Astrocyte of the spinal cord (primary cell): ENCODE measurements at regions not wholly inside any gene's neighbourhood (a gene's known extent, or its start where the extent isn't known, plus 50 kb on each side); places are given as distances from the start of the nearest gene placed in this dataset.

Experiments used
- DNase-seq: peaks from one replicate; pipeline ENCODE4 v3.0.0; 2011; ENCODE audit warnings: low read depth, low spot score
- H3K4me3 ChIP-seq: 2 replicates; pipeline ENCODE4 v1.5.1; 2011; ENCODE audit warnings: low read depth, mild to moderate bottlenecking, low read length, moderate library complexity
- in situ Hi-C: cut with HindIII; loops from 2 replicates; pipeline ENCODE4 v1.10.0; 2017; ENCODE audit warnings: low sequenced_read_pairs
- TF ChIP-seq, protein P1 (sequence below): IDR thresholded peaks from 2 replicates; pipeline ENCODE4 v1.5.1; 2012; ENCODE audit warnings: low read depth, mild to moderate bottlenecking, low read length, inconsistent platforms

DNA sequence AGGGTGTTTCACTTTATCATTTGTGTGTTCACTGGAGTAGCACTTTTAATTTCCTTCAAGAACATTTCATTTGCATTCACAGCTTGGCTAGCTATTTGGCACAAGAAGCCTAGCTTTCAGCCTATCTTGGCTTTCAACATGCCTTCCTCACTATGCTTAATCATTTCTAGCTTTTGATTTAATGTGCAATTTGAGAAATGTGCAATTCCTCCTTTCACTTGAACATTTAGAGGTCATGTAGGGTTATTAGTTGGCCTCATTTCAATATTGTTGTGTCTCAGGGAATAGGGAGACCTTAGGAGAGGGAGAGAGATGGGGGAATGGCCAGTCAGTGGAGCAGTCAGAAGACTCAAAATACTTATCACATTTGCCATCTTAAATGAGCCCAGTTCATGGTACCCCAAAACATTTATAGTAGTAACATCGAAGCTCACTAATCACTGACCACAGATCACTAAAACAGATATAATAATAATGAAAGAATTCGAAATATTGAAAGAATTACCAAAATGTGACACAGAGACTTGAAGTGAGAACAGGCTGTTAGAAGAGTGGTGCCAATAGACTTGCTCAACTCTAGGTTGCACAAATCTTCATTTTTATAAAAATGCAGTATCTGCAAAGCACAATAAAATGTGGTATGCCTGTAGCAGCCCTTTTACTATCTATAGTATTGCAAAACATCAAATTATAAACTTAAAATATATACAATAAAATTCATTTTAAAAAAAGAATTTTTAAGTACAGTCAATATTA lies 561.2 kb downstream of the METTL4 start:
- DNase-seq: no peak
- TF ChIP-seq, protein P1, sequence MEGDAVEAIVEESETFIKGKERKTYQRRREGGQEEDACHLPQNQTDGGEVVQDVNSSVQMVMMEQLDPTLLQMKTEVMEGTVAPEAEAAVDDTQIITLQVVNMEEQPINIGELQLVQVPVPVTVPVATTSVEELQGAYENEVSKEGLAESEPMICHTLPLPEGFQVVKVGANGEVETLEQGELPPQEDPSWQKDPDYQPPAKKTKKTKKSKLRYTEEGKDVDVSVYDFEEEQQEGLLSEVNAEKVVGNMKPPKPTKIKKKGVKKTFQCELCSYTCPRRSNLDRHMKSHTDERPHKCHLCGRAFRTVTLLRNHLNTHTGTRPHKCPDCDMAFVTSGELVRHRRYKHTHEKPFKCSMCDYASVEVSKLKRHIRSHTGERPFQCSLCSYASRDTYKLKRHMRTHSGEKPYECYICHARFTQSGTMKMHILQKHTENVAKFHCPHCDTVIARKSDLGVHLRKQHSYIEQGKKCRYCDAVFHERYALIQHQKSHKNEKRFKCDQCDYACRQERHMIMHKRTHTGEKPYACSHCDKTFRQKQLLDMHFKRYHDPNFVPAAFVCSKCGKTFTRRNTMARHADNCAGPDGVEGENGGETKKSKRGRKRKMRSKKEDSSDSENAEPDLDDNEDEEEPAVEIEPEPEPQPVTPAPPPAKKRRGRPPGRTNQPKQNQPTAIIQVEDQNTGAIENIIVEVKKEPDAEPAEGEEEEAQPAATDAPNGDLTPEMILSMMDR: no peak
- in situ Hi-C loops: no loop called here
- no peak overlapping the region for H3K4me3 ChIP-seq

DNA sequence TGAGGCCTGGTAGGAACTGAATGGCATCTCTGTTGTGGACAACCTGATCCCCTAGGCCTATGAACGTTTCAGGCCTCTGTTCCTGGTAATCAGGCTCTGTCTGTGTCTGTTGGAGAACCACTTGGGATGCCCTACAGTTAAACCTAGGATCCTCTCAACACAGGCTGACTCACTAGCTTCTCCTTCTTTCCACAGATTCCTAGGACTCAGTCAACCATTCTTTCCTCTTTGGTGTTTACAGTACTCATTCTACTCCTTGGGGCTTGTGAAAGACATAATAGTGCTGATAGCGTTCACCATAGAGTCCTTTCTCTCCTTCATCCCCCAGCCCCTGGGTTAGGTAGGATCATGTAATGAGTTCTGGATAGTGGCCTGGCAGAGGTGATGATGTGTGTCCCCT lies 544.3 kb downstream of the METTL4 start:
- TF ChIP-seq, protein P1: no peak
- DNase-seq: no peak
- H3K4me3 ChIP-seq: no peak overlapping the region
- in situ Hi-C loops: no loop called here

DNA sequence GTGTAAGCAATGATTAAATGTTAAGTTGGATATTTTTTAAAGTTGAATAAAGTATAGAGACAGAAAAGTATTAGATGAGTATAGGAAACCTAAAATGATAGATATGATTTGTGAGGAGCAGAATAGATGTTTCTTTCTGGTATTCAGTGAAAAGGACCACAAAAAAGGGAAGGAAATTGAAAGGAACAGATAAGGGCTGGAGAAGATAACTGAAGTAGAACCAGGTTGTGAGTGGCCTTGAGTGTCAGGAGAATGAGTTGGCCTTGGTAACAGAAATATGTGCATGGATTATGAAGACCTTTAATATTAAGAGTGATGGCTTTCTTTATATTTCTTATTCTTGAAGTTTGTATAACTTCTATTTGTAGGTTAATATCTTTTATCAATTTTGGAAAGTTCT lies 543.5 kb downstream of the METTL4 start:
- DNase-seq: no peak
- no peak overlapping the region for H3K4me3 ChIP-seq
- in situ Hi-C loops: no loop called here
- TF ChIP-seq, protein P1: no peak

DNA sequence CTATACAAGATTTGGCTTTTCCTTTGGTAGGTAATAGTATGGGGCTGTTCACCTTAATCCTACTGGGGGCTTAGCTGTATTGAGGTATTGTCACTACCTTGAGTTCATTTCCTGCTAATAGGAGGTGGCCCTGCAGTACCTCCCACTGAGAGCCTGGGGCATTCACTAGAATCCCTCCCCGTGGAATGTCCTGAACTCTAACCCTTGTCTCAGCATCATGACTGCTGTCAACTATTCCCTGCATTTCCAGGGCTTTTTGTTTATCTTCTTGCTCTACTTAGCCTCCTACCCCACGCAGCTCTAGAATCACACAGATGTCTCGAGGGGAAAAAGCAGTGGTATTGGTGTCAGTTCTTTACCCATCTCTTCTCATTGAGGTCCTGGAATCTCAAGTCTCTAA lies 542.3 kb downstream of the METTL4 start:
- H3K4me3 ChIP-seq: no peak overlapping the region
- in situ Hi-C loops: no loop called here
- TF ChIP-seq, protein P1: no peak
- no peak for DNase-seq

DNA sequence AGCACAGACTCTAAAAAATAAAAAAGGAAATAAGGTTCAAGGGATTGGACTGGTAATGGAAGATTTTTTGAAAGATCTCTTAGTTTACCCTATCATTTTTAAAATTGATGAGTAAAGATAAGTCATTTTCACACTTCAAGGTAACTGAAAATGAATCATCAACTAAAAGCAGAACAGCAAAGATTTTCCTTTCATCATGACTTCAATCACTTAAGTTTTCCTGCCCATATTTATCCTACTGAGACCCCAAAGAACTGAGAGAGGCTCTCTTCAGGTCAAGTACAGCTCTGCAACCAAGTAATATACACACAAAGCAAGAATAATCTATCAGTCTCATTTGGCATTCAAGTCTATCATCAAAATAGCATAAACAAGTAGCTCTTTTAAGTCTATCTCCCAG lies 540.7 kb downstream of the METTL4 start:
- in situ Hi-C loops: no loop called here
- TF ChIP-seq, protein P1: no peak
- DNase-seq: no peak
- no peak overlapping the region for H3K4me3 ChIP-seq

DNA sequence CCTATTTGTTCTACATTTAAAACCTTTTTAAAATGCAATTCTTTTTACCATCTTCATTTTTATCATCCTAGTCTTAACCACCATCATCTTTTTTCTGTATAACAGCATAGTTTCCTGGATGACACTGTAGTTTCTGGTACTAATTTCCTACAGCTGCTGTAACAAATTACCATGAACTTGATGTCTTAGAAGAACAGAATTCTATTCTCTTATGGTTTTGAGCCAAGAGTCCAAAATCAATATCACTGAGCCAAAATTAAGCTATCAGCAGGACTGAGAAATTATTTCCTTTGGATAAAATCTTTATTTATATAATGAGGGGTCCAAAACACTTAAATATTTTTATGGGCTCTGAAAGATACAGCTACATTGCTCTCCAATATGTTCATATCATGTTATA lies 539.3 kb downstream of the METTL4 start:
- no peak for DNase-seq
- in situ Hi-C loops: no loop called here
- TF ChIP-seq, protein P1: no peak
- H3K4me3 ChIP-seq: no peak overlapping the region
